ENCODE measurements at regions not wholly inside any gene's neighbourhood (a gene's known extent, or its start where the extent isn't known, plus 50 kb on each side); places are given as distances from the start of the nearest gene placed in this dataset.

DNA sequence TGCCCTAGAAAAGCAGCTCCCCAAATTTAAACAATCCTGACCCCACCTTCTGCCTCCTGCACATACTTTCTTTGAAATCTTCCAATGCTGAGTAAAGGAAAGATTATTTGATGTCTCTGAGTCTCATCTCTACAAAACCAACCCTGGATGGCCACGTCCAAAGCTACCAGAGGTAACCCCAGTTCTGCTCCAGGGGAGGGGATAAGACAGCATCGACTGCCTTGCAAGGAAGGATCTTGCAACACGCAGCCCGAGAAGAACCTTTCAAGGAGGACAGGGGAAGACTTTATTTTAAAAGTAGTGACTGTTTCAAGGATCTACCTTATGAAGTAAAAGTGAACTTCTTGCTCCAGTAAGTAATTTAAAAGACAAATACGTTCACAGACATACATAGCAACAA, 66.5 kb upstream of the TMEM45B start:
- WGBS (ENCODE audit: missing lambda C conversion rate): 40% methylated on average over 5 of the region's 5 CpGs
- ATAC-seq: no peak
- Histone ChIP-seq H3K4me3 (no peak overlapping the region), H3K9me3 (no peaks in the 10 kb centered on the region), H3K4me1 (no peaks in the 10 kb centered on the region), H3K27ac (no peak overlapping the region), H3K4me2 (no peak overlapping the region)
- ChIA-PET CTCF (interaction anchor here (0.6 to 5.2 kb wide), 4 partner anchors 20 to 386 kb away, joined by 3 to 45 read pairs (median 3); partner anchors contain the start of gene BARX2), POLR2A (no interaction called here)
- no peak for FAIRE-seq
- DNase-seq (ENCODE audit: low read depth in 1 of 2, low spot score in 1 of 2): no peak
- TF ChIP-seq, protein P1, sequence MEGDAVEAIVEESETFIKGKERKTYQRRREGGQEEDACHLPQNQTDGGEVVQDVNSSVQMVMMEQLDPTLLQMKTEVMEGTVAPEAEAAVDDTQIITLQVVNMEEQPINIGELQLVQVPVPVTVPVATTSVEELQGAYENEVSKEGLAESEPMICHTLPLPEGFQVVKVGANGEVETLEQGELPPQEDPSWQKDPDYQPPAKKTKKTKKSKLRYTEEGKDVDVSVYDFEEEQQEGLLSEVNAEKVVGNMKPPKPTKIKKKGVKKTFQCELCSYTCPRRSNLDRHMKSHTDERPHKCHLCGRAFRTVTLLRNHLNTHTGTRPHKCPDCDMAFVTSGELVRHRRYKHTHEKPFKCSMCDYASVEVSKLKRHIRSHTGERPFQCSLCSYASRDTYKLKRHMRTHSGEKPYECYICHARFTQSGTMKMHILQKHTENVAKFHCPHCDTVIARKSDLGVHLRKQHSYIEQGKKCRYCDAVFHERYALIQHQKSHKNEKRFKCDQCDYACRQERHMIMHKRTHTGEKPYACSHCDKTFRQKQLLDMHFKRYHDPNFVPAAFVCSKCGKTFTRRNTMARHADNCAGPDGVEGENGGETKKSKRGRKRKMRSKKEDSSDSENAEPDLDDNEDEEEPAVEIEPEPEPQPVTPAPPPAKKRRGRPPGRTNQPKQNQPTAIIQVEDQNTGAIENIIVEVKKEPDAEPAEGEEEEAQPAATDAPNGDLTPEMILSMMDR (IDR thresholded peaks at IDR 0.05): no peak
- TF ChIP-seq ZNF302 (CRISPR knock-in tag; IDR thresholded peaks at IDR 0.05) (no peak), KDM1A (IDR thresholded peaks at IDR 0.05; ENCODE audit: low read depth) (no peak), GATA3 (IDR thresholded peaks at IDR 0.05; ENCODE audit: borderline replicate concordance) (no peak), CHD4 (IDR thresholded peaks at IDR 0.05; ENCODE audit: borderline replicate concordance) (no peak), NFE2L2 (conservative IDR thresholded peaks at IDR 0.05; ENCODE audit: low read length) (no peak), RFX5 (IDR thresholded peaks at IDR 0.05) (no peak), HOXB13 (CRISPR knock-in tag; IDR thresholded peaks at IDR 0.05; ENCODE audit: low read depth) (no peak), SMC3 (IDR thresholded peaks at IDR 0.05) (no peak), FOSB (CRISPR knock-in tag; IDR thresholded peaks at IDR 0.05) (no peak), NR3C1 (IDR thresholded peaks at IDR 0.05) (no peak), ZFP36 (IDR thresholded peaks at IDR 0.05; ENCODE audit: borderline replicate concordance, partially characterized antibody) (no peak), HEYL (CRISPR knock-in tag; IDR thresholded peaks at IDR 0.05) (no peak), EHF (CRISPR knock-in tag; IDR thresholded peaks at IDR 0.05) (no peak), ESRRA (IDR thresholded peaks at IDR 0.05; ENCODE audit: borderline replicate concordance, low read length) (no peak), RARB (CRISPR knock-in tag; IDR thresholded peaks at IDR 0.05) (no peak), EP300 (IDR thresholded peaks at IDR 0.05) (no peak)
- TF ChIP-seq, protein P2, sequence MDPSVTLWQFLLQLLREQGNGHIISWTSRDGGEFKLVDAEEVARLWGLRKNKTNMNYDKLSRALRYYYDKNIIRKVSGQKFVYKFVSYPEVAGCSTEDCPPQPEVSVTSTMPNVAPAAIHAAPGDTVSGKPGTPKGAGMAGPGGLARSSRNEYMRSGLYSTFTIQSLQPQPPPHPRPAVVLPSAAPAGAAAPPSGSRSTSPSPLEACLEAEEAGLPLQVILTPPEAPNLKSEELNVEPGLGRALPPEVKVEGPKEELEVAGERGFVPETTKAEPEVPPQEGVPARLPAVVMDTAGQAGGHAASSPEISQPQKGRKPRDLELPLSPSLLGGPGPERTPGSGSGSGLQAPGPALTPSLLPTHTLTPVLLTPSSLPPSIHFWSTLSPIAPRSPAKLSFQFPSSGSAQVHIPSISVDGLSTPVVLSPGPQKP (IDR thresholded peaks at IDR 0.05; ENCODE audit: low read depth, low read length): no peak
- TF ChIP-seq, protein P3, sequence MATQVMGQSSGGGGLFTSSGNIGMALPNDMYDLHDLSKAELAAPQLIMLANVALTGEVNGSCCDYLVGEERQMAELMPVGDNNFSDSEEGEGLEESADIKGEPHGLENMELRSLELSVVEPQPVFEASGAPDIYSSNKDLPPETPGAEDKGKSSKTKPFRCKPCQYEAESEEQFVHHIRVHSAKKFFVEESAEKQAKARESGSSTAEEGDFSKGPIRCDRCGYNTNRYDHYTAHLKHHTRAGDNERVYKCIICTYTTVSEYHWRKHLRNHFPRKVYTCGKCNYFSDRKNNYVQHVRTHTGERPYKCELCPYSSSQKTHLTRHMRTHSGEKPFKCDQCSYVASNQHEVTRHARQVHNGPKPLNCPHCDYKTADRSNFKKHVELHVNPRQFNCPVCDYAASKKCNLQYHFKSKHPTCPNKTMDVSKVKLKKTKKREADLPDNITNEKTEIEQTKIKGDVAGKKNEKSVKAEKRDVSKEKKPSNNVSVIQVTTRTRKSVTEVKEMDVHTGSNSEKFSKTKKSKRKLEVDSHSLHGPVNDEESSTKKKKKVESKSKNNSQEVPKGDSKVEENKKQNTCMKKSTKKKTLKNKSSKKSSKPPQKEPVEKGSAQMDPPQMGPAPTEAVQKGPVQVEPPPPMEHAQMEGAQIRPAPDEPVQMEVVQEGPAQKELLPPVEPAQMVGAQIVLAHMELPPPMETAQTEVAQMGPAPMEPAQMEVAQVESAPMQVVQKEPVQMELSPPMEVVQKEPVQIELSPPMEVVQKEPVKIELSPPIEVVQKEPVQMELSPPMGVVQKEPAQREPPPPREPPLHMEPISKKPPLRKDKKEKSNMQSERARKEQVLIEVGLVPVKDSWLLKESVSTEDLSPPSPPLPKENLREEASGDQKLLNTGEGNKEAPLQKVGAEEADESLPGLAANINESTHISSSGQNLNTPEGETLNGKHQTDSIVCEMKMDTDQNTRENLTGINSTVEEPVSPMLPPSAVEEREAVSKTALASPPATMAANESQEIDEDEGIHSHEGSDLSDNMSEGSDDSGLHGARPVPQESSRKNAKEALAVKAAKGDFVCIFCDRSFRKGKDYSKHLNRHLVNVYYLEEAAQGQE (IDR thresholded peaks at IDR 0.05): no peak

DNA sequence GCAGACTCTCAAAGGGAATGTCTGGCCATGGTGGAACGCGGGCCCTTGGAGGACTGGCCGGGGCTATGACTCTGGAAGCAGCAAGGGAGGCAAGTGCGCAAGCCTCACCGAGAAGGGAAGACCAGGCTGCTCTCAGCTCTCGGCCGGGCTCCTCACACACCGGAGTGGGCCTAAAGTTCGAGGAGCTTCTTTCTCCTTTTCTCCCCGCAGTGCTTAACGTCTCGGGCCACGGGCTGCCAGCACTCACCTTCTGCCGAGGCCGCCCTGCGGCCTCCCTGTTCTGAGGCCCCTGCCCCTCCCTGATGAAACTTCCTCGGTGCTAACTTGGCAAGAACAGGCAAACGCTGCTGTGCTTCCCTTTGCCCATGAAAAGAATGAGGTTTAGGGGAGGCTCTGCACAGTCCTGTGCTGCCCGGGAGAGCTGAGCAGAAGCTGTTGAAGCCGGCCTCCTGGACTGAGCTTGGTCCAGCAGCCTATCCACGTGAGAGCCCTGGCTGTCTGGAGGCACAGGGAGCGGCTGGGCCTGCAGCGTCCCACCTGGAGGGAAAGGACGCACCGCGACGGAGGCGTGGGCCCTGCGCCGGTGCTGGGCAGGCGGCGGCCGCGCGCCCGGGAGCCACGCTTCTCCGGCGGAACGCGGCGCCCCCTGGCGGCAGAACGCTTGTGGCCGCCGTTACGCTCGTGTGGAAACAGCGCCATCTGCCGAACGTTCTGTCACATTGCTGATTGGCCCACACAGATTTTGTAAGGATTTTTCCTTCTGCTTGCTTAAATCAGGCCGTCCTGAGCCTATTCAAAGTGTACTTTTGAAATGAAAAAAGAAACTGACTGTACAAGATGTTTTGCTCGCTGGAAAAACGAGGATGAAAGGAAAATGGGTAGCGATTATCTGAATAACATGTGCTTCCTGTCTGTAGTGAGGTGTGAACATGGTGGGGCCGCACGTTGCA, 65.0 kb upstream of the TMEM45B start:
- peak; percentile 95 to 98 for ATAC-seq
- Histone ChIP-seq H3K4me2 (peak overlapping the region; percentile 79), H3K4me3 (peak overlapping the region; percentile 27; the same call in 1 of the 3 replicates), H3K4me1 (no peaks in the 10 kb centered on the region), H3K9me3 (no peaks in the 10 kb centered on the region), H3K27ac (peak overlapping the region; percentile 17 to 68; a peak in 2 of 6 replicates)
- 52% methylated on average over 20 of the region's 57 CpGs for WGBS (ENCODE audit: missing lambda C conversion rate)
- POLR2A ChIA-PET: no interaction called here
- FAIRE-seq: no peak
- CTCF ChIA-PET: interaction anchor here (0.6 to 5.2 kb wide), 38 partner anchors 8 to 1720 kb away, joined by 3 to 54 read pairs (median 3); partner anchors contain the start of gene BARX2
- peak; percentile 12 to 79 for DNase-seq (ENCODE audit: low read depth in 1 of 2, low spot score in 1 of 2)
- no peak for TF ChIP-seq GATA3 (IDR thresholded peaks at IDR 0.05; ENCODE audit: borderline replicate concordance)
- TF ChIP-seq, protein P4, sequence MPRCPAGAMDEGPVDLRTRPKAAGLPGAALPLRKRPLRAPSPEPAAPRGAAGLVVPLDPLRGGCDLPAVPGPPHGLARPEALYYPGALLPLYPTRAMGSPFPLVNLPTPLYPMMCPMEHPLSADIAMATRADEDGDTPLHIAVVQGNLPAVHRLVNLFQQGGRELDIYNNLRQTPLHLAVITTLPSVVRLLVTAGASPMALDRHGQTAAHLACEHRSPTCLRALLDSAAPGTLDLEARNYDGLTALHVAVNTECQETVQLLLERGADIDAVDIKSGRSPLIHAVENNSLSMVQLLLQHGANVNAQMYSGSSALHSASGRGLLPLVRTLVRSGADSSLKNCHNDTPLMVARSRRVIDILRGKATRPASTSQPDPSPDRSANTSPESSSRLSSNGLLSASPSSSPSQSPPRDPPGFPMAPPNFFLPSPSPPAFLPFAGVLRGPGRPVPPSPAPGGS (IDR thresholded peaks at IDR 0.05): no peak
- TF ChIP-seq SMC3 (IDR thresholded peaks at IDR 0.05): peak; percentile 98
- TF ChIP-seq RAD21 (conservative IDR thresholded peaks at IDR 0.05 in 1 of 2, IDR thresholded peaks at IDR 0.05 in 1 of 2): peak; percentile 94 to 96
- no peak for TF ChIP-seq FOSB (CRISPR knock-in tag; IDR thresholded peaks at IDR 0.05)
- TF ChIP-seq NFE2L2 (conservative IDR thresholded peaks at IDR 0.05; ENCODE audit: low read length): no peak
- TF ChIP-seq, protein P1 (IDR thresholded peaks at IDR 0.05): peak; percentile 100
- no peak for TF ChIP-seq NR3C1 (IDR thresholded peaks at IDR 0.05)
- TF ChIP-seq, protein P5, sequence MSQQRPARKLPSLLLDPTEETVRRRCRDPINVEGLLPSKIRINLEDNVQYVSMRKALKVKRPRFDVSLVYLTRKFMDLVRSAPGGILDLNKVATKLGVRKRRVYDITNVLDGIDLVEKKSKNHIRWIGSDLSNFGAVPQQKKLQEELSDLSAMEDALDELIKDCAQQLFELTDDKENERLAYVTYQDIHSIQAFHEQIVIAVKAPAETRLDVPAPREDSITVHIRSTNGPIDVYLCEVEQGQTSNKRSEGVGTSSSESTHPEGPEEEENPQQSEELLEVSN (IDR thresholded peaks at IDR 0.05; ENCODE audit: borderline replicate concordance, low read depth): 0 out of 2 replicates have a peak, but pooled peaks have one; percentile 31
- no peak for TF ChIP-seq JUN (IDR thresholded peaks at IDR 0.05)

Measured in A549 (cell line).